Fibroblast of villous mesenchyme (primary cell): ENCODE measurements at regions not wholly inside any gene's neighbourhood (a gene's known extent, or its start where the extent isn't known, plus 50 kb on each side); places are given as distances from the start of the nearest gene placed in this dataset.
A peak's percentile ranks its signal among the peaks of the same experiment; 100 is the strongest.

Experiments used
- DNase-seq: peaks from one replicate; pipeline ENCODE4 v3.0.0-alpha.2; 2010; ENCODE audit warnings: low read depth
- H3K4me3 ChIP-seq: 2 replicates; pipeline ENCODE4 v1.5.1; 2011; ENCODE audit warnings: low read depth, mild to moderate bottlenecking, low read length
- CTCF ChIP-seq: IDR thresholded peaks from 2 replicates; pipeline ENCODE4 v1.5.1; 2012; ENCODE audit warnings: low read depth, mild to moderate bottlenecking, low read length; ENCODE audit not compliant: insufficient read depth

- DNase-seq: no peak
- TF ChIP-seq CTCF: no peak
- H3K4me3 ChIP-seq: no peak overlapping the region
Observed at GRCh38 chr9:107759009-107759822, 269.6 kb upstream of the KLF4 start.

GRCh38 chr9:107756091-107756490 is 266.5 kb upstream of the KLF4 start:
- DNase-seq: no peak
- no peak for TF ChIP-seq CTCF

GRCh38 chr9:107755246-107755645 is 265.7 kb upstream of the KLF4 start:
- DNase-seq: peak; percentile 61
- no peak for TF ChIP-seq CTCF
- H3K4me3 ChIP-seq: no peak overlapping the region

More at GRCh38 chr9:107756091-107756490, 266.5 kb upstream of the KLF4 start:
- H3K4me3 ChIP-seq: no peak overlapping the region

DNA sequence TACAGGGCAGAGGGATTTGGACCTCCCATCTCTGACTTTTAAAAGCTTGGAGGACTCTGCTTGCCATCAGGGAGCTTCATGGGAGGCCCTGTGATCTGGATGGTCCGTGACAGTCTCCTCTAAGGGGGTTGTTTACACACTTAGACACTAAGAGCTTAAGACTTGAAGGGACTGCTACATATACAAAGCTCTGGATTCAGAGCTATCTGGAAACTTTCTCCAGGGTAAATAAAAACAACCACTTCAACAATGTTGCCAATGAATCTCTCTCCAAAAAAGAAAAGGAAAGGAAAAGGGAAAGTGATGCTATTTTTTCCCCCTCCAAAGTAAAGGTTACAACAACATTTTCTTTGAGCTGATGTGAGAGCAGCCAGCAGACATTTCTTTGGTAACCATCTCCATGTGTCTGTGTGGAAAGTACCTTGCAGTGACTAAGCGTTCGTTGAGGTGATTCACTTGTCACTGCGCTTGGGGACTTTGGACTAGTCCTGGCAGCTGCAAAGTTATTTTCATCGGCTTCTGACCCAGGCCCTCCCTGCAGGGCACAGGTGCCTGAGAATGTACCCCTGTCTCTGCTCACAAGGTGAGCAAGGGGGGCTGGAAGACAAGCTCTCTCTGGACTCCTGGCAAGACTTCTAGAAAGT is 262.1 kb upstream of the KLF4 start:
- peak; percentile 76 for DNase-seq
- no peak for TF ChIP-seq CTCF
- no peak overlapping the region for H3K4me3 ChIP-seq

DNA sequence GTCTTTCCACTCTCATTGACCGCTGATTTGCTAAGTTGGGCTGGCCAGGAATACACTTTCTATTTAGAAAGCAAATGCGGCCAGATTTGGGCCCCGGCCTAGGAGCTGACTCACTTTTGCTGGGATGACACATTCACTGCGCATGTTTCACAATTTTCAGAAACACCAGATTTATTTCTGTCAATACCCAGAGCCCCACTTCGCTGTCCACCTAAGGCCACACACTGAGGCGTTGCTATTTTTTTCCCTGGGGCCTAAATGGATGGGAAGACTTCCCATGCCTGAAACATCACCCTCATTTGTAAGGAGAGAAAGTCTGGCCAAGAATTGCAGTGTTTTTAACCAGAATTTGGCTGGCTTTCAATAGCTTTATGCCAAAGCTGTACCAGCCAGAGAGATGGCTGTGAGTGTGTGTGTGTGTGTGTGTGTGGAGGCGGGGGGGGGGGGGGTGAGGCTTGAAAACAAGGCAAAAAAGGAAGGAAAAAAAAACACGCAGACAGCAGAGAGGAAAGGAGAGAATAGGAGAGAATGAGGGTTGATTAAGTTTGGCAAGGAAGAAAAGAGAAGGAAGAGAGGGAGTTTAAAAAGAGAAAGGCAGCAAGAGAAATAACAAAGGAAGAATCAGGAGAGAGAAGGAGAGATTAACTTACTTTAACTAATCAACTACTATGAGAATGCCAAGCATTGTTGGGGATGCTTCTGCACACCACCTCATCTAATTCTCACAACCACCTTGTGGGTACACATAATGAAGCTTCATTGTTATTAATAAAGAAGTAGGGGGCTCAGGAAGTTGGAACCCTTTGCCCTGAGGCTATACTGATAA is 261.4 kb upstream of the KLF4 start:
- peak; percentile 99 for DNase-seq
- no peak for TF ChIP-seq CTCF
- no peak overlapping the region for H3K4me3 ChIP-seq

- peak; percentile 96 for DNase-seq
- no peak for TF ChIP-seq CTCF
- H3K4me3 ChIP-seq: no peak overlapping the region
Observed at GRCh38 chr9:107749787-107750444, 260.3 kb upstream of the KLF4 start.
